Uterus (tissue), 3 donors: ENCODE measurements at regions not wholly inside any gene's neighbourhood (a gene's known extent, or its start where the extent isn't known, plus 50 kb on each side); places are given as distances from the start of the nearest gene placed in this dataset.

Source experiments
- DNase-seq, 2 donors: peaks; one replicate each; pipeline ENCODE4 v3.0.0-alpha.2; 2019 to 2020
- H3K27ac ChIP-seq, 2 donors: fragments of 200-600 bp; sonication (generic); 1 replicate in 1 of 2; 2 replicates in 1 of 2; pipeline ENCODE4 v1.5.1; 2016 to 2018
- H3K27me3 ChIP-seq, 2 donors: fragments of 200-600 bp; sonication (generic); one replicate each; pipeline ENCODE4 v1.5.1; 2018 to 2019; ENCODE audit warnings: control low read depth in 1 of 2
- H3K36me3 ChIP-seq, 2 donors: fragments of 200-600 bp; sonication (generic); one replicate each; pipeline ENCODE4 v1.5.1; 2019; ENCODE audit warnings: control low read depth in 1 of 2
- H3K4me1 ChIP-seq, 2 donors: fragments of 200-600 bp; sonication (generic); one replicate each; pipeline ENCODE4 v1.5.1; 2018 to 2019; ENCODE audit warnings: control low read depth in 1 of 2
- H3K4me3 ChIP-seq, 2 donors: fragments of 200-600 bp; sonication (generic); 1 replicate in 1 of 2; 2 replicates in 1 of 2; pipeline ENCODE4 v1.5.1; 2018 to 2019; ENCODE audit warnings: mild to moderate bottlenecking in 1 of 2
- H3K9me3 ChIP-seq, 2 donors: fragments of 200-600 bp; sonication (generic); one replicate each; pipeline ENCODE4 v1.5.1; 2019; ENCODE audit warnings: control low read depth in 1 of 2
- CTCF ChIP-seq, 4 experiments: fragments of 200-600 bp in 2 of 4; fragments of 450-650 bp in 2 of 4; sonication (generic) in 2 of 4; IDR thresholded peaks; one replicate each; pipeline ENCODE4 v1.5.1; 2016 to 2019; ENCODE audit warnings: antibody characterized with exemption in 4 of 4, mild to moderate bottlenecking in 2 of 4, moderate library complexity in 1 of 4
- POLR2A ChIP-seq, 2 donors: fragments of 450-650 bp; IDR thresholded peaks; one replicate each; pipeline ENCODE4 v1.6.1; 2016; ENCODE audit warnings: antibody characterized with exemption in 2 of 2, mild to moderate bottlenecking in 1 of 2, moderate library complexity in 1 of 2
- intact Hi-C: fragments of 100-400 bp; cut with DNase I; formaldehyde crosslinking; loops from one replicate; pipeline ENCODE4 v1.15.1; 2023; ENCODE audit warnings: low total_unique reads
- donor health status: DM: yes; HTN: yes; CAD: no.

- no peak for DNase-seq
- Histone ChIP-seq H3K9me3 (no peaks in the 10 kb centered on the region), H3K27me3 (no peaks in the 10 kb centered on the region), H3K4me3 (no peak overlapping the region), H3K4me1 (peaks cover 0 to 3% of the 10 kb centered on the region in 2 donors), H3K27ac (no peak overlapping the region), H3K36me3 (no peaks in the 10 kb centered on the region)
- intact Hi-C loops: no loop called here
- TF ChIP-seq POLR2A (IDR thresholded peaks at IDR 0.05): no peak
Observed at GRCh38 chr6:22512686-22513427, 56.5 kb upstream of the HDGFL1 start.

DNA sequence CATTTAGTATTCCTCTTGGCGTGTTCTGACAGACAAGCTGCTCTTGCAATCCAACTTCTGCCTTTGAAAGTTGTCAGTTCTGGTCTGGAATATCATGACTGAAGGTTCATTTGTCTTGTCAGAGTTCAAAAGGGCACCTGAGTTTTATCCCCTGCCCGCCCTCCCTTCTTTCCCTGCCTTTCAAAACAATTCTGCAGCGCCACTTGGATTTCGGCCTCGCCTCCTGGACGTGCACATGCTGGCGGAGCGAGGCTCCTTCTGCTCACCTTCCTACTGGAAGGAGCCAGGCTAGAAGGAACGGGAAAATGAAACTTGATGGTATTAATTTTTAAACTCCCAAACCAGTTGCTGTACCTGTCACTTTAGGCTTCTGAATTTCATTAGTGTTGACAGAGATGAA lies 55.7 kb upstream of the HDGFL1 start:
- TF ChIP-seq POLR2A (IDR thresholded peaks at IDR 0.05) (no peak), CTCF (IDR thresholded peaks at IDR 0.05) (no peak)

DNA sequence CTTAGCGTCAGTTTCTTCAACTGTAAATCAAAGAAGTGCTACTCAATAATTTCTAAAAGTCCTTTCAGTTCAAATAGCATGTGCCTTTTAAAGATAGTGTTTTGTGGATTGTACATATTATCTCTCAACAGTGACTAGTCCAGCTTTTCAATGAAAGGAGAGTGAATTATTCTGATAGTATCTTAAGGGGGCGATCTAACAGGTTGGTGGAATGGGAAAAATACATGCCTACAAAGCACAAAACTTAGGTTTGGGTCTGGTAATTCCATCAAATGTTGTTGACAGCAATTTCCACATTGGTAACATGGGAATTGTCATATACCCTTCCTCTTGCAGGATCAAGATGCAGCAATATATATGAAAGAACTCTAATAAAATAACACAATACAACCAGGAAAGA lies 50.1 kb upstream of the HDGFL1 start:
- intact Hi-C loops: no loop called here

More for the DNA sequence above, 55.7 kb upstream of the HDGFL1 start:
- no peaks in the 10 kb centered on the region for H3K27me3 ChIP-seq
- H3K4me1 ChIP-seq: no peaks in the 10 kb centered on the region
- intact Hi-C loops: no loop called here
- DNase-seq: no peak
- H3K4me3 ChIP-seq: no peak overlapping the region
- H3K36me3 ChIP-seq: no peaks in the 10 kb centered on the region
- no peaks in the 10 kb centered on the region for H3K9me3 ChIP-seq
- no peak overlapping the region for H3K27ac ChIP-seq

More for the DNA sequence above, 50.1 kb upstream of the HDGFL1 start:
- Histone ChIP-seq H3K27me3 (no peaks in the 10 kb centered on the region), H3K4me1 (no peaks in the 10 kb centered on the region), H3K4me3 (no peak overlapping the region), H3K36me3 (no peaks in the 10 kb centered on the region), H3K27ac (no peak overlapping the region), H3K9me3 (no peaks in the 10 kb centered on the region)
- no peak for DNase-seq
- TF ChIP-seq POLR2A (IDR thresholded peaks at IDR 0.05): no peak
- no peak for TF ChIP-seq CTCF (IDR thresholded peaks at IDR 0.05)
